Ishikawa (cell line): ENCODE measurements at regions not wholly inside any gene's neighbourhood (a gene's known extent, or its start where the extent isn't known, plus 50 kb on each side); places are given as distances from the start of the nearest gene placed in this dataset.

Experiments used
- CEBPB ChIP-seq: IDR thresholded peaks from 2 replicates; pipeline ENCODE4 v1.6.1; 2012
- CREB1 ChIP-seq: IDR thresholded peaks from 2 replicates; pipeline ENCODE4 v1.6.1; 2012; ENCODE audit warnings: low read depth
- EGR1 ChIP-seq: IDR thresholded peaks from 2 replicates; pipeline ENCODE4 v1.6.1; 2012
- EP300 ChIP-seq: IDR thresholded peaks from 2 replicates; pipeline ENCODE4 v1.6.1; 2012; ENCODE audit warnings: borderline replicate concordance
- FOXM1 ChIP-seq: IDR thresholded peaks from 2 replicates; pipeline ENCODE4 v1.6.1; 2012; ENCODE audit warnings: low read depth, borderline replicate concordance
- NFIC ChIP-seq: IDR thresholded peaks from 2 replicates; pipeline ENCODE4 v1.6.1; 2012
- RAD21 ChIP-seq: IDR thresholded peaks from 2 replicates; pipeline ENCODE4 v1.6.1; 2012; ENCODE audit warnings: low read depth
- TAF1 ChIP-seq: IDR thresholded peaks from 2 replicates; pipeline ENCODE4 v1.6.1; 2012; ENCODE audit warnings: low read depth, mild to moderate bottlenecking
- TCF12 ChIP-seq: IDR thresholded peaks from 2 replicates; pipeline ENCODE4 v1.6.1; 2012; ENCODE audit warnings: low read depth
- TEAD4 ChIP-seq: IDR thresholded peaks from 2 replicates; pipeline ENCODE4 v1.6.1; 2012
- YY1 ChIP-seq: IDR thresholded peaks from 2 replicates; pipeline ENCODE4 v1.6.1; 2012; ENCODE audit warnings: low read depth
- ZBTB7A ChIP-seq: IDR thresholded peaks from 2 replicates; pipeline ENCODE4 v1.6.1; 2012; ENCODE audit warnings: low read depth
- TF ChIP-seq, protein P1 (sequence below): IDR thresholded peaks from 2 replicates; pipeline ENCODE4 v1.6.1; 2012; ENCODE audit warnings: low read depth, mild to moderate bottlenecking
- TF ChIP-seq, protein P2 (sequence below): IDR thresholded peaks from 2 replicates; pipeline ENCODE4 v1.6.1; 2012
- TF ChIP-seq, protein P3 (sequence below): IDR thresholded peaks from 2 replicates; pipeline ENCODE4 v1.6.1; 2012

DNA sequence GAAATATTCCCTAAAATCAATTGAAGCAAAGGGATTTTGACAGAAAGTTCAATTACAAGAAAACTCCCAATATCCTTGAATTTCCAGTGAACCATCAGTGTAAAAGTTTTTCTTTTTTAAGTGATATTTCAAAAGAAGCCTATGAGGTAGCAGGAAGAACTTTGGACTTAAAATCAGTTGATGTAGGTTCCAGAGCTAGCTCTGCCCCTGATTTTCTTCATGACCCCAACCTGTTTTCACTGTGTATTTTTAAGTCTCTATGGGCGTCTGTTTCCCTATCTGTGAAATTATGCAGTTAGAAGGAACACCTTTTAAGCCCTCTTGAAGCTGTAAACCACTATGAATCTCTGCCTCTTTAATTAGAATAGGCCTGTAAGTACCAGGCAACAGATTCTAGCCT lies 66.2 kb upstream of the SLC1A1 start:
- TF ChIP-seq TEAD4 (no peak), CEBPB (no peak), CREB1 (no peak), TCF12 (no peak), ZBTB7A (no peak), TAF1 (no peak), FOXM1 (no peak), EGR1 (no peak), NFIC (no peak), YY1 (no peak), RAD21 (no peak), EP300 (no peak)
- TF ChIP-seq, protein P1, sequence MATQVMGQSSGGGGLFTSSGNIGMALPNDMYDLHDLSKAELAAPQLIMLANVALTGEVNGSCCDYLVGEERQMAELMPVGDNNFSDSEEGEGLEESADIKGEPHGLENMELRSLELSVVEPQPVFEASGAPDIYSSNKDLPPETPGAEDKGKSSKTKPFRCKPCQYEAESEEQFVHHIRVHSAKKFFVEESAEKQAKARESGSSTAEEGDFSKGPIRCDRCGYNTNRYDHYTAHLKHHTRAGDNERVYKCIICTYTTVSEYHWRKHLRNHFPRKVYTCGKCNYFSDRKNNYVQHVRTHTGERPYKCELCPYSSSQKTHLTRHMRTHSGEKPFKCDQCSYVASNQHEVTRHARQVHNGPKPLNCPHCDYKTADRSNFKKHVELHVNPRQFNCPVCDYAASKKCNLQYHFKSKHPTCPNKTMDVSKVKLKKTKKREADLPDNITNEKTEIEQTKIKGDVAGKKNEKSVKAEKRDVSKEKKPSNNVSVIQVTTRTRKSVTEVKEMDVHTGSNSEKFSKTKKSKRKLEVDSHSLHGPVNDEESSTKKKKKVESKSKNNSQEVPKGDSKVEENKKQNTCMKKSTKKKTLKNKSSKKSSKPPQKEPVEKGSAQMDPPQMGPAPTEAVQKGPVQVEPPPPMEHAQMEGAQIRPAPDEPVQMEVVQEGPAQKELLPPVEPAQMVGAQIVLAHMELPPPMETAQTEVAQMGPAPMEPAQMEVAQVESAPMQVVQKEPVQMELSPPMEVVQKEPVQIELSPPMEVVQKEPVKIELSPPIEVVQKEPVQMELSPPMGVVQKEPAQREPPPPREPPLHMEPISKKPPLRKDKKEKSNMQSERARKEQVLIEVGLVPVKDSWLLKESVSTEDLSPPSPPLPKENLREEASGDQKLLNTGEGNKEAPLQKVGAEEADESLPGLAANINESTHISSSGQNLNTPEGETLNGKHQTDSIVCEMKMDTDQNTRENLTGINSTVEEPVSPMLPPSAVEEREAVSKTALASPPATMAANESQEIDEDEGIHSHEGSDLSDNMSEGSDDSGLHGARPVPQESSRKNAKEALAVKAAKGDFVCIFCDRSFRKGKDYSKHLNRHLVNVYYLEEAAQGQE = no peak
- TF ChIP-seq, protein P2, sequence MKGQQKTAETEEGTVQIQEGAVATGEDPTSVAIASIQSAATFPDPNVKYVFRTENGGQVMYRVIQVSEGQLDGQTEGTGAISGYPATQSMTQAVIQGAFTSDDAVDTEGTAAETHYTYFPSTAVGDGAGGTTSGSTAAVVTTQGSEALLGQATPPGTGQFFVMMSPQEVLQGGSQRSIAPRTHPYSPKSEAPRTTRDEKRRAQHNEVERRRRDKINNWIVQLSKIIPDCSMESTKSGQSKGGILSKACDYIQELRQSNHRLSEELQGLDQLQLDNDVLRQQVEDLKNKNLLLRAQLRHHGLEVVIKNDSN = no peak
- TF ChIP-seq, protein P3, sequence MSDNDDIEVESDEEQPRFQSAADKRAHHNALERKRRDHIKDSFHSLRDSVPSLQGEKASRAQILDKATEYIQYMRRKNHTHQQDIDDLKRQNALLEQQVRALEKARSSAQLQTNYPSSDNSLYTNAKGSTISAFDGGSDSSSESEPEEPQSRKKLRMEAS = no peak

DNA sequence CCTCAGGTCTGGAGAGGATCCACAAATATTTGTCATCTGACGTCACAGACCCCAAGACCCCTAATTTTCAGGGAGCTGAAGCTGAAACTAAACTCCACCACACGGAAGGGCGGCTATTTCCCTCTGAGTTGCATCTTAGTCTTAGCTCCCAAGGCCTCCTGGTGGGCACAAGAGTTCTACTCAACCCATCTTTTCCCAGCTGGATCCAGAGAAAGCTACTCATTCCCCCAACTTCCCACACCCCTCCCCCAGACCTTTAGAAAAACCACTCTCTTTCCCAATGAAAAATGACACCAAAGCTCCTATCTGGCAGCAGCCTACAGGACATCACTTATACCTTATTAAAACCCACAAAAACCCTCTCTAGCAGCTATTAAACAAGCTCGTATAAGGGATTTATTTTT lies 67.1 kb upstream of the SLC1A1 start:
- TF ChIP-seq CEBPB (no peak), TEAD4 (no peak), YY1 (no peak), CREB1 (no peak), EGR1 (no peak), ZBTB7A (no peak), FOXM1 (no peak), RAD21 (no peak), NFIC (no peak), EP300 (no peak), TAF1 (no peak), TCF12 (no peak)
- TF ChIP-seq, protein P1 = no peak
- TF ChIP-seq, protein P2 = no peak
- TF ChIP-seq, protein P3 = no peak

DNA sequence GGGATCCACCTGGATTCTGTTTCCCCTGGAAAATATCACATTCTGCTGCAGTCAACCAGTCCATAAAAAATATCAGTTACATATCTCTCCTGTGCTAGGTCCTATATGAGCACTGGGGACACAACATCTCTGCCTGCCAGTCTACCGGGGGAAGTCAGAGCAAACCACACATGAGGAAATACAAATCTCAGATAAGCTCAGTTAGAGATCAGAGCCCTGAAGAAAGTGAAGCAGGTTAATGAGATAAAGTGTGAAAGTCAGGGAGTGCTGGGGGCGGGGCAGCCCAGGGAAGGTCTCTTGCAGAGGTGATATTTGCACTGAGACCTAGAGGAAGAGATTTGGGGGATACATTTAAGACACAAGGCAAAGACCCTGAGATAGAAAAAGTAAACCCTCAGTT lies 67.8 kb upstream of the SLC1A1 start:
- no peak for TF ChIP-seq YY1
- no peak for TF ChIP-seq TCF12
- no peak for TF ChIP-seq NFIC

DNA sequence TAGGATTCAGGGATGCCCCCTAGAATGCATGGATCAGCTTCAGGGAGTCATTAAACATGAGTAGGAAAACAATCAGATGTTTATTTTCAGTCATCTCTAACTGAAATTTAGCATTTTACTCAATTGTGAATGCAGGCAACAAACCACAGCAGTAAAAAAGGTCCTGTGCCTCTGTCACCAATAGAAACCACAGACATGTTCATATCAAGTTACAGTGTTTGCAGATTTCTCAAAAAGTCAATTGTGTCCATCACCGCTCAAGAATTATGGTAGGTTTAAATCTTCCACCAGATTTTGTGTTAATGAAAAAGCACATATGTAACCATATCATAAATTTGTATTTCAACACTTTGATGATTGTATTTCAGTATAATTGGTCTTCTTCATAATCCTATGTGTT lies 68.4 kb upstream of the SLC1A1 start:
- TF ChIP-seq, protein P3 = no peak
- TF ChIP-seq TAF1 (no peak), EP300 (no peak), YY1 (no peak), CEBPB (no peak), TCF12 (no peak), NFIC (no peak), TEAD4 (no peak)
- TF ChIP-seq, protein P2 = no peak
- TF ChIP-seq, protein P1 = no peak
